Spleen (tissue), 11 donors: ENCODE measurements at regions not wholly inside any gene's neighbourhood (a gene's known extent, or its start where the extent isn't known, plus 50 kb on each side); places are given as distances from the start of the nearest gene placed in this dataset.

Source experiments
- DNase-seq: peaks from one replicate; pipeline ENCODE4 v3.0.0-alpha.2; 2020
- H3K27ac ChIP-seq, 8 donors: fragments of 200-600 bp; sonication (generic) in 7 of 8; 1 replicate in 4 of 8; 2 replicates in 4 of 8; pipeline versions ENCODE4 v1.5.0 to v1.8.0; 2016 to 2021; ENCODE audit warnings: inconsistent platforms in 4 of 8, mild to moderate bottlenecking in 4 of 8, moderate library complexity in 1 of 8
- H3K27me3 ChIP-seq, 7 donors: fragments of 200-600 bp; sonication (generic) in 6 of 7; replicated peaks in 1 of 7; 1 replicate in 4 of 7; 2 replicates in 3 of 7; pipeline versions ENCODE4 v1.5.0 to v1.8.0; 2016 to 2021; ENCODE audit warnings: inconsistent platforms in 3 of 7, mild to moderate bottlenecking in 1 of 7
- H3K36me3 ChIP-seq, 6 donors: fragments of 200-600 bp; sonication (generic) in 5 of 6; 1 replicate in 4 of 6; 2 replicates in 2 of 6; pipeline versions ENCODE4 v1.5.0 to v1.8.0; 2016 to 2021; ENCODE audit warnings: inconsistent platforms in 2 of 6
- H3K4me1 ChIP-seq, 6 donors: fragments of 200-600 bp; sonication (generic) in 5 of 6; 1 replicate in 3 of 6; 2 replicates in 3 of 6; pipeline versions ENCODE4 v1.5.0 to v1.8.0; 2016 to 2021; ENCODE audit warnings: inconsistent platforms in 3 of 6
- H3K4me3 ChIP-seq, 8 donors: fragments of 200-600 bp; sonication (generic) in 7 of 8; 1 replicate in 4 of 8; 2 replicates in 4 of 8; pipeline versions ENCODE4 v1.5.0 to v1.8.0; 2016 to 2021; ENCODE audit warnings: inconsistent platforms in 4 of 8, mild to moderate bottlenecking in 4 of 8, moderate library complexity in 2 of 8
- H3K9me3 ChIP-seq, 8 donors: fragments of 200-600 bp; sonication (generic) in 7 of 8; 1 replicate in 4 of 8; 2 replicates in 4 of 8; pipeline versions ENCODE4 v1.5.0 to v1.8.0; 2016 to 2021; ENCODE audit warnings: inconsistent platforms in 4 of 8
- CTCF ChIP-seq, 11 experiments: fragments of 200-600 bp in 7 of 11; fragments of 450-650 bp in 4 of 11; sonication (generic) in 4 of 11; IDR thresholded peaks in 8 of 11; conservative IDR thresholded peaks in 3 of 11; 1 replicate in 7 of 11; 2 replicates in 4 of 11; pipeline versions ENCODE4 v1.4.0 to v1.8.0; 2016 to 2021; ENCODE audit warnings: antibody characterized with exemption in 11 of 11, inconsistent platforms in 4 of 11, mild to moderate bottlenecking in 1 of 11
- POLR2A ChIP-seq, 3 donors: fragments of 450-650 bp; IDR thresholded peaks; one replicate each; pipeline ENCODE4 v1.5.1; 2017; ENCODE audit warnings: antibody characterized with exemption in 3 of 3, mild to moderate bottlenecking in 1 of 3
- POLR2AphosphoS5 ChIP-seq, 3 donors: sonication (generic); formaldehyde crosslinking; IDR thresholded peaks; one replicate each; pipeline ENCODE4 v1.5.1; 2017; ENCODE audit warnings: antibody characterized with exemption in 3 of 3
- WGBS, 5 donors: extraction: QIAGEN DNeasy Blood & Tissue Kit in 3 of 5; methylation state at CpG; one replicate each; pipeline versions ENCODE4 v1.1.5 to v1.1.7; 2013 to 2018; 5-methylcytosine and 5-hydroxymethylcytosine counted together
- intact Hi-C: fragments of 100-400 bp; cut with DNase I; formaldehyde crosslinking; loops from one replicate; pipeline ENCODE4 v1.15.0; 2023; ENCODE audit warnings: low total_unique reads
- donor health status: healthy with polysubstance abuse.
- donor health status: DM: no; HTN: no; CAD: no; lungs with moderate emphysema.
- donor health status: DM: no; HTN: no; CAD: no.
- donor health status: Bipolar disorder and iron deficiency.
- donor health status: healthy.
- donor health status: DM: no; HTN: no; CAD: no.
- donor health status: DM: yes; HTN: yes; CAD: no.

- TF ChIP-seq CTCF (IDR thresholded peaks at IDR 0.05 in 8 of 11, conservative IDR thresholded peaks at IDR 0.05 in 3 of 11), result no peak
- no peak for TF ChIP-seq POLR2A (IDR thresholded peaks at IDR 0.05)
- no peak for TF ChIP-seq POLR2AphosphoS5 (IDR thresholded peaks at IDR 0.05)
- Histone ChIP-seq H3K27me3 (no peaks in the 10 kb centered on the region), H3K9me3 (peaks cover 5 to 50% (median 16%) of the 10 kb centered on the region in 8 donors), H3K4me3 (no peak overlapping the region), H3K27ac (no peak overlapping the region), H3K4me1 (no peaks in the 10 kb centered on the region), H3K36me3 (no peaks in the 10 kb centered on the region)
- DNase-seq, result no peak
- 60 to 95% (median 83%) methylated on average over 2 of the region's 2 CpGs for WGBS, 5 donors
- intact Hi-C loops, result no loop called here
These were observed 129.5 kb downstream of the GNL3L start for GRCh38 chrX:54659547-54659946.

GRCh38 chrX:54675762-54676161, 122.3 kb downstream of the ITIH6 start:
- WGBS, 5 donors, result 51 to 85% (median 70%) methylated on average over 1 of the region's 1 CpG
- Histone ChIP-seq H3K36me3 (no peaks in the 10 kb centered on the region), H3K9me3 (peaks cover 0 to 43% (median 23%) of the 10 kb centered on the region in 8 donors), H3K4me3 (no peak overlapping the region), H3K4me1 (no peaks in the 10 kb centered on the region), H3K27me3 (no peaks in the 10 kb centered on the region), H3K27ac (no peak overlapping the region)
- intact Hi-C loops, result no loop called here
- no peak for TF ChIP-seq POLR2A (IDR thresholded peaks at IDR 0.05)
- TF ChIP-seq CTCF (IDR thresholded peaks at IDR 0.05 in 8 of 11, conservative IDR thresholded peaks at IDR 0.05 in 3 of 11), result no peak
- TF ChIP-seq POLR2AphosphoS5 (IDR thresholded peaks at IDR 0.05), result no peak
- DNase-seq, result no peak

- WGBS, 5 donors, result 65 to 90% (median 77%) methylated on average over 2 of the region's 2 CpGs
- TF ChIP-seq POLR2A (IDR thresholded peaks at IDR 0.05), result no peak
- TF ChIP-seq CTCF (IDR thresholded peaks at IDR 0.05 in 8 of 11, conservative IDR thresholded peaks at IDR 0.05 in 3 of 11), result no peak
- TF ChIP-seq POLR2AphosphoS5 (IDR thresholded peaks at IDR 0.05), result no peak
- intact Hi-C loops, result no loop called here
These were observed 102.8 kb downstream of the ITIH6 start for GRCh38 chrX:54695231-54695630.

GRCh38 chrX:54695816-54696487, 102.1 kb downstream of the ITIH6 start:
- TF ChIP-seq POLR2AphosphoS5 (IDR thresholded peaks at IDR 0.05) (no peak), CTCF (IDR thresholded peaks at IDR 0.05 in 8 of 11, conservative IDR thresholded peaks at IDR 0.05 in 3 of 11) (no peak), POLR2A (IDR thresholded peaks at IDR 0.05) (no peak)
- 57 to 66% (median 60%) methylated on average over 5 to 6 of the region's 6 CpGs for WGBS, 5 donors
- H3K4me1 ChIP-seq, result no peaks in the 10 kb centered on the region
- H3K9me3 ChIP-seq, result peaks cover 0 to 2% (median 0%) of the 10 kb centered on the region in 8 donors
- no peak for DNase-seq
- no peaks in the 10 kb centered on the region for H3K36me3 ChIP-seq
- intact Hi-C loops, result no loop called here
- no peak overlapping the region for H3K4me3 ChIP-seq
- peak overlapping the region in 1 of 8 donors; percentile 5 for H3K27ac ChIP-seq
- H3K27me3 ChIP-seq, result no peaks in the 10 kb centered on the region

More at GRCh38 chrX:54695231-54695630, 102.8 kb downstream of the ITIH6 start:
- Histone ChIP-seq H3K27ac (no peak overlapping the region), H3K4me1 (no peaks in the 10 kb centered on the region), H3K36me3 (no peaks in the 10 kb centered on the region), H3K27me3 (no peaks in the 10 kb centered on the region), H3K4me3 (no peak overlapping the region), H3K9me3 (peaks cover 0 to 9% (median 3%) of the 10 kb centered on the region in 8 donors)
- no peak for DNase-seq
